Inferior parietal cortex (tissue), 1 donor: ENCODE measurements at regions not wholly inside any gene's neighbourhood (a gene's known extent, or its start where the extent isn't known, plus 50 kb on each side); places are given as distances from the start of the nearest gene placed in this dataset.
"Not testable (repeated sequence)": the region's sequence is repeated elsewhere in the genome, so short reads cannot be mapped to it uniquely, and the experiment has no call there.

Source experiments
- DNase-seq: peaks from one replicate; pipeline ENCODE4 v3.0.0-alpha.2; 2016; ENCODE audit errors: extremely low spot score

DNA sequence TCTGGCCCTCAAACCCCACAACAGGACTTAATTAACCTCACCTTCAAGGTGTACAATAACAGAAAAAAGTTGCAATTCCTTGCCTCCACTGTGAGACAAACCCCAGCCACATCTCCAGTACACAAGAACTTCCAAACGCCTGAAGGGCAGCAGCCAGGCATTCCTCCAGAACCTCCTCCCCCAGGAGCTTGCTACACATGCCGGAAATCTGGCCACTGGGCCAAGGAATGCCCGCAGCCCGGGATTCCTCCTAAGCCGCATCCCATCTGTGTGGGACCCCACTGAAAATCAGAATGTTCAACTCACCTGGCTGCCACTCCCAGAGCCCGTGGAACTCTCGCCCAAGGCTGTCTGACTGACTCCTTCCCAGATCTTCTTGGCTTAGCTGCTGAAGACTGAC lies 901.5 kb downstream of the TAF11L14 start:
- not testable (repeated sequence) for DNase-seq

DNA sequence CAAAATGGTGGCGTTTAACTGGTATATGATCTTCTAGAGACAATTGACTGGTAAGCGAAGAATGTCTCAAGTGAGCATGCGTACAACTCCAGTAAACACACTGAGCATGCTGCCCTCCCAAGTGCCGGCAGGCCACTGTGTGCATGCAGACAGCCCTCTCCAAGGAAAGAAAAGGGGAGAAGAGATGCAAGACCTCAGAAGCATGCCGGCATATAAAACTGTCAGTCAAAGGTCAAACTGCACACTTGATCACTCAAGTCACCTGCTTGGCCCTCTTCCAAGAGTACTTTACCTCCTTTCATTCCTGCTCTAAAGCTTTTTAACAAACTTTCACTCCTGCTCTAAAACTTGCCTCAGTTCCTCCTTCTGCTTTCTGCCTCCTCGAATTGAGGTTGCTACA lies 910.2 kb downstream of the TAF11L14 start:
- no peak for DNase-seq

DNA sequence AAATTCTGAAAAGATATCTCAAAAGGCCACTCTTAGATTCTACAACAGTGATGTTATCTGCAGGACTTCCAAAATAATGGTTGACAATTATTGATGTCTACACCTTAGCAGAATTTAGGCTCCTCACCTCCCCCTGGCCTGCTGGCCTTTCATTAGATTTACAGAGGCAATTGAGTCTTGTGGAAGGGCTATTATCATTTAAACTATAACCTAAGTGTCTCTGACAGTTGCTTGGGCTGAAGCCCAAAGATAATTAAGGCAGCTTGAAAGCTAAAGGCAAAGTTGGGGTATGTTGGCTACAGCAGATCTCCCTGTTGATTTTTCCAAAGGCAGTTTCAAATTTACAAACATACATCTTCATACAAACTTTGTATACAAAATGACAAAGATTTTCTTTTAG lies 912.3 kb downstream of the TAF11L14 start:
- no peak for DNase-seq

DNA sequence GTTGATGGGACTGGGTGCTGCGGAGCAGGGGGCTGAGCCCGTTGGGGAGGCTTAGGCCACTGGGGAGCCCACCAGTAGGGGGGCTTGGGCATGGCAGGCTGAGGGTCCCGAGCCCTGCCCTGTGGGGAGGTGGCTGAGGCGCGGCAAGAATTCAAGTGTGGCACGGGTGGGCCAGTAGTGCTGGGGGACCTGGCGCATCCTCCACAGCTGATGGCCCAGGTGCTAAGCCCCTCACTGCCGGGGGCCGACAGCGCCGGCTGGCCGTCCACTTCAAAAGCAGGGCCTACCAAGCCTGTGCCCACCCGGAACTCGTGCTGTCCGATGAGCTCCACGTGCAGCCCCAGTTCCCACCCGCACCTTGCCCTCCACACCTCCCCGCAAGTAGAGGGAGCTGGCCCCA lies 917.5 kb downstream of the TAF11L14 start:
- DNase-seq, result no peak

DNA sequence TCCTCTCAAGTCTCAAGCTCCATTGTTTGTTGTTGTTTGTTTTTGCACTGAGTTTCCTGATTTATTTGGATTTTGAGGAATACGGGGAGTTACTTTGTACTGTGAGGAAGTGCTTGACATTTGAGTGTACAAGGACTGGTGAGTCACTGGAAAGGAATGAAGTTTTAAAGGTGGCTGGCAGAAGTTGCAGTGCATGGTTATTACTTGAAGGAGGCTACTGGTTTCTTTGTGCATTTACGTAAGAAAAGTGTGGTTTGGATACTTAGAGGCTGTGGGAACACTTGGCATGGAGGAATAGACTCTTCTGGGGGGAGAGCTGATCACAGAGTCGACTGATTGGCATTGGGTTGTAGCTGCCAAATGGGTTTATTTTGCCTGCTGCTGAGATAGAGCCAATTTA lies 919.0 kb downstream of the TAF11L14 start:
- no peak for DNase-seq

DNA sequence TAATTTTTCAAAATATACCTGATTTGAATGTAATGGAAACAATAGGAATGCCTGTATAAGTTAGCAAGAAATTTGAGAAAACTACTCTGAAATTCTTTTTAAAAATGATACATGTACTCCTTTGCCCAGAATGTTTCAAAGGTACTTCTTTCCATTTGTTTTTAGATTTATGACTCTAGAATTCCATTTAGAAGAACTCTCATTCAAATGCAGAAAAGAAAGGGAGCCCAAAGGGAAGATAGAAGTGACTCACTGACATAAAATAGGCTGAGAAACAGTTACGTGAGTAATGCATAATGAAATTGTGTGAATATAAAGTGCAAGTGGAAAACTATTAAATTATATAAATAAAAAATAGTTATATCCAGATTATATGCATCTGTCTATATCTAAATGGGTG lies 926.3 kb downstream of the TAF11L14 start:
- DNase-seq, result no peak

DNA sequence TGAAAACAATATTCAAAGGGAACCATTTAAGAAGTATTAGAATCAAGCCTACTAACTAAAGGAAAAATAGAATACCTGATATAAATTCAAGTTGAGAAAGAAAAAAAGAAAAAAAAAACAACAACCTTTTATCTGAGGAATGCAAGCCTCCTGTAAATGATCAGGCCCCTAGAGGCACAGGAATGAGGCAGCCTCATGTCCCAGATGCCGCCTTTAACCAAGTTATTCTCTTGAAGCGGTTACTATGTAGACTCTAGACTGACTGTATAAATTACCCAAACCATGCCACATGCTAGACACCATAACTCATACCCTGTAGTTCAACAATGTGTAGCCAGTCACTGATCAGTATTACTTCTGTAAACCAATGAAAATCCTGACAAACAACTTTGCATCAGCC lies 929.6 kb downstream of the TAF11L14 start:
- no peak for DNase-seq

DNA sequence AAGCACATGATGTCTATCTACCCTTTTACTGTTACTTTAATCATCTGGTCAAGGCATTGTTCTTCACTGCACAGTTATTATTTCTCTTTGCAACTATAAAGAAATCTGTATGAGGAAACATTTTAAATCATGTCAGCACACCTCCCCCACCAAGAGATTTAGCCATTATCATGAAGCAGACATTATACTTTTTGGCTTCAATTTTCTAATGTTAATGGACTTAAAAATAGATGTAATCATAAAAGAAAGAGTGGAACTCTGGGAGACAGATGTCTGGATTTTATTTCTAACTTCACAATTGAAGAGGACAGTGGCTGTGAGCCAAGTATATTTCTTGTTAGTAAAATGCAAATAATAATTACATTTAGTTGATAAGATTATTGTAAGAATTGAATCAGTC lies 932.4 kb downstream of the TAF11L14 start:
- no peak for DNase-seq

DNA sequence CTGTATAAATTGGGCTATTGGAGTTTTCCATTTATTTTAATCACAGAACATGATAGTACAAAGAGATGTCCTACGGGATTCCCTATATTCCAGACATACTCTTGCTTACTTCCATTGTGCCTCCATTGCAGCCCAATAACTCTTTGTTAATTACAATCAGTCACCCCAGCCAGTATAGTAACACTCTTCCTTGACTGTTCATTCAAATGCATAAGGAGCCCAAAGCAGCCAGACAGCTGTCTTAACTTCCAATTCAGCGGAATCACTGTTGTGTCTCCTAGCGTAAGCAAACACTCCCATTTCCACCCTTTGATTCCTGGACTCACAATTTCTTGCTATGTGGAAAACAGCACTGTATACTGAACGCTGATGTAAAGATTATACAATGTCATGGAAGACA lies 942.3 kb downstream of the TAF11L14 start:
- DNase-seq, result no peak

DNA sequence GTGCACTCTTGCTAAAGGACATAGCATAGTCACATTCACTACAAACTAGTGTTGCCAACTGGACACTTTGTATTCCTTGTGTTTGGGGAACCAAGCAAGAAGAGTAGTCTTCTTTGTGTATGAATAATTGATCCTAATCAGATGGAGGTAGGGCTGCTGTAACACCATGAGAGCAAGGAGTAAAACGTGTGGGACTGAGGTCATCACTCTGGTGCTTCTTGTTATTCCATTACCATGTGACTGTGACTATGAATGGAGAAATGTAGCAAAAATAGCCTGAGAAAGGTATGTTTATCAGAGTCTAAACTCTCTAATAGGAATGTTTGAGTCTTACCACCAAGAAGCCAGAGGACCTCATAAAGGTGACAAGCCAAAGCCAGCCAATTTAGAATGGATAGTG lies 966.9 kb downstream of the TAF11L14 start:
- DNase-seq, result no peak

DNA sequence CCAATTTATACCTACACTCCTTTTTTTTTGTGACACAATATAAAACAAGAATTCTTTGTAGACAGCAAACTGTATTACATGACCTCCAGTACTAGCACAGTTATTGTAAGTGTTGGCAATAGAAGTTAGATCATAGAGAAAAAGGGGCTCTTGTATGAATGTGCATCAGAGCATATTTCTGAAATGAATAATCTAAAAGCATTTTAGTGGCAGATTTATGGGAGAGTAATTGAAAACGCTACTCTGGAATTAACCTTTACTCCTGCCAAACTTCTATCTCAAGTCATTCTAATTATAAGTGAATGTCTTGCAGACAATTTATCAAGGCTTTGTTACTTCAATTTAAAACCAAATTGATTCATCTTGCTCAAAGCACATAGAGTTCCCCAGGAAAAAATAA lies 968.1 kb downstream of the TAF11L14 start:
- DNase-seq, result no peak

DNA sequence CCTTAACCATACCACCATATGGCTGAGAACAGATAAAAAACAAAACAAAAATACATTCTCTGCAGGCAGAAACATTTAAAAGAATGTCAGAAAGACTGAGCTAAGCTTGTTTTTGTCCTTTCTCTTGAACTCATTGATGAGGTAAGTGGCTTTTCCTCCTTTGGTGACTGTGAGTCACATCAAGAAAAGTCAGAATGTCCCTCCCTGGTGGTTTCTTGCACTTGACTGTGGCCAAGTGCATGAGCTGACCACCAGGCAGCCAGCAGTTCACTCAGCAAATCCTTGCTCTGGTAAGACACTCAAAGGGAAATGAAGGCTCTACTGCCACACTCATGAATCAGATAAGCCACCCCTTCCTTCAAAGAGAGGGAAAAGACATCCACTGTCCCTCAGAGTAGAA lies 970.9 kb downstream of the TAF11L14 start:
- no peak for DNase-seq

DNA sequence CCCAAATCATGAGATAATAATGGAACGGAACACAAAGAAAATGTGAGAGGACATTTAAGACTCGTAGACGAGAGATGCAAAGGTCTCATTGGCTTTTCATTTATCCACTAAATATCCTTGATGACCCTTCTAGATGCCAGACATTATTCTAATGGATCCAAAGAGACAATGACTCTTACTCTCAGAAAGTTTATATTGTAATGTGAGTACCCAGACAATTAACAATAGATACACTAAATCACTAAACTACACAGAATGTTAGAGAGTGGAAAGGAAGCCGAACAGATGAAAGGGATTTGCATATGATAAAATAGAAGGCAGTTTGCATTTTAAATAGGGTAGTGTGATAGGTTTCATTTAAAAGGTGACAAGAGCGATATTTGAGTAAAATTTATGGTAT lies 973.3 kb downstream of the TAF11L14 start:
- DNase-seq, result no peak

DNA sequence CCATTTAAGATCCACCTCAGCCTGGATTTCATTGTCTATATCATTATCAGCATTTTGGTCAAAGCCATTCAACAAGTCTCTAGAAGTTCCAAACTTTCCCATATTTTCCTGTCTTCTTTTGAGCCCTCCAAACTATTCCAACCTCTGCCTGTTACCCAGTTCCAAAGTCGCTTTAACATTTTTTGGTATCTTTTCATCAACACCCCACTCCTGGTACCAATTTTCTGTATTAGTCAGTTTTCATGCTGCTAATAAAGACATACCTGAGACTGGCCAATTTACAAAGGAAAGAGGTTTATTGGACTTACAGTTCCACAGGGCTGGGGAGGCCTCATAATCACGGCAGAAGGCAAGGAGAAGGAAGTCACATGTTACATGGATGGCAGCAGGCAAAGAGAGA lies 982.9 kb downstream of the TAF11L14 start:
- DNase-seq, result not testable (repeated sequence)

DNA sequence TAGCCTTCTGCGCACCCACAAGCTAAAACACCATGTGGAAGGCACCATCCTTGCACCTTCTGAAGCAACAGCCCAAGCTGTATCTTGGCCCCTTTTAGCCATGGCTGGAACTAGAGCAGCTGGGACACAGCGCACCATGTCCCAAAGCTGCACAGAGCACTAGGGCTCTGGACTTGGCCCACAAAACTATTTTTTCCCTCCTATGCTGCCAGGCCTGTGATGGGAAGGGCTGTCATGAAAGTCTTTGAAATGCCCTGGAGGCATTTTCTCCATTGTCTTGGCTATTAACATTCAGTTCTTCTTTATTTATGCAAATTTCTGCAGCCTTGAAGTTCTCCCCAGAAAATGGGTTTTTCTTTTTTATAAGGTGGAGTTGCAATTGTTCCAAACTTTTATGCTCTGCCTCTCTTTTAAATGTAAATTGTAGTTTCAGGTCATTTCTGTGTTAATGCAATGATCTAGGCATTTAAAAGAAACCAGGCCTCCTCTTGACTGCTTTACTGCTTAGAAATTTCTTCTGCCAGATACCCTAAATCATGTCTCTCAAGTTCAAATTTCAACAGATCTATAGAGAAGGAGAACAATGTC lies 996.3 kb downstream of the TAF11L14 start:
- no peak for DNase-seq

DNA sequence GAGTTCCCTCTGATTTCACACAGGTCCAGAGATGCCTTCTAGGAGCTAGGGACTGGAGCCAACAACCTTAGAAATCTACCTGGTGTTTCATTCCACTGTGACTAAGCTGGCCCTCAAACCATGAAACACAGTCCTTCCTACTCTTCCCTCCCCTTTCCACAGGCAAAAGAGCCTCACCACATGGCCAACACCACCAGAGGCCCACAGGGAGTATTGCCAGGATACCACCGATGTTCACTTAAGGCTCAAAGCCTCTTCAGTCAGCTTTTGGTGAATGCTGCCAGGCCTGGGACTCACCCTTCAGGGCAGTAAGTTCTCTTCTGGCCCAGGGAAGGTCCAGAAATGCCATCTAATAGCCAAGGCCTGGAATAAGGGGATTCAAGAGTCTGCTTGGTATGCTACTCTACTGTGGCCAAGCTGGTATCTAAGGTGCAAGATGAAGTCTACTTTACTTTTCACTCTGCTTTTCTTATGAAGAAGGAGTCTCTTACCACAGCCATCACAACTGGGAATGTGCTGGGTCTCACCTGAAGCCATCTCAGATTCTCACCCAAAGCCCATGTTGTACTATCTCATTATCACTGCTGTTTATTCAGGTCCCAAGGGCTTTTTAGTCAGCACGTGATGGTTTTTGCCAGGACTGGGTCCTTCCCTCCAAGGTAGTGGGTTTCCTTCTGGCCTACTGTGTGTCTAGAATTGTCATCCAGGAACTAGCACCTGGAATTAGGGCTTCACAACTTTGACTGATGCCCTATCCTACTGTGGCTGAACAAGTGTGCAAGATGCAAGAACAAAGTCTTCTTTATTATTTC lies 1018.4 kb downstream of the TAF11L14 start:
- DNase-seq, result no peak

DNA sequence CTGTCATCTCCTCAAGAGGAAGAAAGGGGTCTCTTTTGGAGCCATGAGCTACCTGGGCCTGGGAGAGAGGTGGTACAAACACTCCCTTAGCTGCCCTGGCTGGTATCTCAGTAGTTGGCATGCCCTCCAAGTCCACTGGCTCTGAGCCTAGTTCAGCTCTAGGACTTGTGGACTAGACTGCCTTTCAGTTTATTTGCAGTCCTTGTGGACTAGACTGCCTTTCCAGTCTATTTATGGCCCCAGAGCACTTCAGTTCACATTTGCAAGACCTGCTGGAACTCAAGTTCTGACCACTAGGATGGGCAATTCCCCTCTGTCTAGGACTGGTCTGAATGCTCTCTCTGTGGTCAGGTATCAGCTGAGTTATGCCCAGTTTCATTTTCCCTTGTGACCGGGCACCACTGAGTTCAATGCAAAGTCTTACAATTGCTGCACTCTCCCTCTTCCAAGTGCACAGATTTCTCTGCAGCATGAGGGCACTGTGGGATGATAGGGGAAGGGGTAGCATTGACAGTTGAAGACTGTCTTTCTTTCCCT lies 1019.0 kb downstream of the TAF11L14 start:
- DNase-seq, result no peak

DNA sequence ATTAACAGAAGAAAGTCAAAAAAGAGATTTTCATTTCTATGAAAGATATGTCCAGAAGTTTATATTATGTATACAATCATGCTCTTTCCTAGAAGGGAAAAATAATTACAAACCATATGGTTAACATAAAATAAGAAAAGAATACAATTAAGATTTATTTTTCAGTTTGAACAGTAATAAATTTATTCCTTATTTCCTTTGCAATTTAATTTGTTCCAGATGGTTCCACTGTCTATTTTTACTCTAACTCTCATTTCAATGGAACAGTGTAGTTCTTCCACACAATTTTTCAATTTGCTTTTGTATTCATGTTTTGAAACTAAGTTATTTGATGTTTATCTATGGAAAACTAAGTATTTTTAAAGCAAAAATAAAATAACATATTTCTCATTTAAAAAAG lies 1026.3 kb downstream of the TAF11L14 start:
- DNase-seq, result no peak

DNA sequence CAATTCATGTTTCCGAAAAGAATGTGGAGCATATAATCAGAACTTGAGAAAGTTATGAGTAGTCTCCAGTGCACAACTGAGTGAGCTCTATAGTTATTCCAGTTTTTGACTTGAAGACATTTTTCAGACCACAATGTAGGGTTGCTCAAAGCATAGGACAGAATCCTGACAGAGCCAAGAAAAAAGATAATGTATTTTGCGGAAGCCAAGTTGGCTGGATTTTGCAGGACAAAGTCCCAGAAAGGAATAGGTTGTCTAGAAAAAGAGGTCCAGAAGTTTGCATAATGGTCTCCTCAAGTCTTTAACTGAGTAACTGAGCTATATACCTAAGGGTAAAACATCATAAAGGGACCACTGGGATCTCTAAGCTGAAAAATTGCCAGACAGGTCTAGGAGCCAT lies 1028.0 kb downstream of the TAF11L14 start:
- DNase-seq, result no peak

DNA sequence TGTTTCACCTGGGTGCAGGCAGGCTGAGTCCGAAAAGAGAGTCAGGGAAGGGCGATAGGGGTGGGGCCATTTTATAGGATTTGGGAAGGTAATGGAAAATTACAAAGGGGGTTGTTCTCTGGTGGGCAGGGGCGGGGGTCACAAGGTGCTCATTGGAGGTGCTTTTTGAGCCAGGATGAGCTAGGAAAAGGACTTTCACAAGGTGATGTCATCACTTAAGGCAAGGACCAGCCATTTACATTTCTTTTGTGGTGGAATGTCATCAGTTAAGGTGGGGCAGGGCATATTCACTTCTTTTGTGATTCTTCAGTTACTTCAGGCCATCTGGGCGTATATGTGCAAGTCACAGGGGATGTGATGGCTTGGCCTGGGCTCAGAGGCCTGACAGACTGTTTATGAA lies 1040.0 kb downstream of the TAF11L14 start:
- not testable (repeated sequence) for DNase-seq

DNA sequence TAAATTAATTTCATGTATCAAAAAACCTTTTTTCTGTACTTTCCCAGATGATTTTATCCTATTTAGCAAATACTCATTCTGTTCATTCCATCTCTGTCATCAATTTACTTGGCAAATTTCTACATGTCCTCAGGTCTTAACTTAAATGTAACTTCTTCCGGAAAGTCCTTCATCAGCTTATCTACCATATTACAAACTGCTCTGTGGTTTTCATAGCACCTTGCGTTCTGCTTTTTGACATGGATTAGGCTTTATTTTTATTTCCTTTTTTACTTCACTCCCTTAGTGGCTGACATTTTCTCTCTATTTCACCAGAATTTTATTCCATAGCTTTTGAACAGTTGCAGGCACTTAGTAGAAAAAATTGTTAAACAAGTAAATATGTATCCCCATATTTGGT lies 1040.8 kb downstream of the TAF11L14 start:
- DNase-seq, result no peak

DNA sequence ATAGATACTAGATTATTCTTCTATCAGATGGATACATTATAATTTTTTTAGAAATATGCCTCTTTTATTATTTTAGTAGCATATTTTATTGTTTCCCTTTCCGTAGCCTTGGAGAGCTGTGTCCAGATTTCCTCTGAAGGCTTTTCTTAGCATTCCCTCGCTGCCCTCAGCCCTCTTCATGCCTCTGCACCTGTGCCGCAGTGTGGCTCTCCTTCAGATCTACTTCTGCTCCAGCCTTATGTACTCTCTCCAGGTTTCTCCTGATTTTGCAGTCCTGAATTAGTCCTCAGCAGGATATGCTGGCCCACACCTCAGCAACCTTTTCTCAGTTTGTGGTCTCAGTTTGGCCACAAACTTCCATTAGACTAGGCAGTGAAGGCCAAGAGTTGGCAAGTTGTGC lies 1052.0 kb downstream of the TAF11L14 start:
- no peak for DNase-seq

DNA sequence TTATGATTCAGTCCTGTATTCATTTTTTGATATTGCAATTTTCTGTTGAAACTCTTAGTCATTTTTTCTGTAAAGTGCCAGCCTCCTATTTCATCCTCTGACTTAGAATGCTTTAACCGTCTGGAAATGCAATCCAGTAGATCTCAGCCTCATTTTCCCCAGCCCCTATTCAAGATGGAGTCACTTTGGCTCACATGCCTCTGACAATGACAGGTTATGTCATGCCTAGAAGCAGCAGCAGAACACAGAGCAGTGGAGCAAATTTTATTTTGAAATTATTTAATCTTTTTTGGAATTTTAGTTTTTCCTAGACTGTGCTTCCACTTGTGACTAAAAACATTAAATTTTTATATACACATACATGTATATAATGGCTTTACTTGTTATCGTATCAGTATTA lies 1053.2 kb downstream of the TAF11L14 start:
- no peak for DNase-seq
